ENCODE measurements at regions not wholly inside any gene's neighbourhood (a gene's known extent, or its start where the extent isn't known, plus 50 kb on each side); places are given as distances from the start of the nearest gene placed in this dataset.

DNA sequence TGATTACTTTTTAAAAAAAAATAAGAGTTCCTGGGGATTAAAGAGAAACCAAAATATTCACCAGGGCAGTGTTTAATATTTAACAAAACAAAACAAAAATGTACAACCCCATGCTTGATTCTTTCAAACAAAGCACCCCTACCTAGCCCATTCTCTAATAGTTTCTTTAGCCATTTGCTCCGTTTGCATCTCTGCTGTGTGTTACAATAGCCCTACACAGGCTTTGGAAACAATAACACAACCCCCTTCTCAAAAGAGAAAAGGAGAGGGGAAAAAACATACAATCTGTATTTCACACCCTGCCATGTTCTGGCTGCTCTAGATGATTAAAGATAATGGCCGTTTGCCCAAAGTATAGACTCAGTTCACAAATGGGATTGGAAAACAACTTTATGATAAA is 302.9 kb downstream of the CPS1 start:
- TF ChIP-seq CTCF (IDR thresholded peaks at IDR 0.05; ENCODE audit: low read depth, low read length) (no peak), POLR2A (IDR thresholded peaks at IDR 0.05; ENCODE audit: extremely low read depth, insufficient read length) (no peak), MYC (IDR thresholded peaks at IDR 0.05; ENCODE audit: low read depth, low read length) (no peak)
- TF ChIP-seq, protein P1, sequence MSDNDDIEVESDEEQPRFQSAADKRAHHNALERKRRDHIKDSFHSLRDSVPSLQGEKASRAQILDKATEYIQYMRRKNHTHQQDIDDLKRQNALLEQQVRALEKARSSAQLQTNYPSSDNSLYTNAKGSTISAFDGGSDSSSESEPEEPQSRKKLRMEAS (IDR thresholded peaks at IDR 0.05; ENCODE audit: low read depth, low read length), result no peak

Measured in NB4 (cell line).